Ureter (tissue), 1 donor: ENCODE measurements at regions not wholly inside any gene's neighbourhood (a gene's known extent, or its start where the extent isn't known, plus 50 kb on each side); places are given as distances from the start of the nearest gene placed in this dataset.
"Not testable (repeated sequence)": the region's sequence is repeated elsewhere in the genome, so short reads cannot be mapped to it uniquely, and the experiment has no call there.

Experiments
- DNase-seq: peaks from one replicate; pipeline ENCODE4 v3.0.0-alpha.2; 2020; ENCODE audit warnings: low spot score
- donor health status: DM: yes; HTN: yes; CAD: no.

- no peak for DNase-seq
These were observed 153.0 kb downstream of the ASB9 start for GRCh38 chrX:15116900-15117299.

- no peak for DNase-seq
These were observed 154.9 kb downstream of the ASB9 start for GRCh38 chrX:15114743-15115566.

GRCh38 chrX:15107367-15107988 is 162.4 kb downstream of the ASB9 start:
- no peak for DNase-seq

GRCh38 chrX:15098505-15098904 is 171.4 kb downstream of the ASB9 start:
- DNase-seq = no peak

- DNase-seq = no peak
These were observed 182.1 kb downstream of the ASB9 start for GRCh38 chrX:15087747-15088146.

GRCh38 chrX:15073313-15073712 is 196.6 kb downstream of the ASB9 start:
- DNase-seq = no peak

- no peak for DNase-seq
These were observed 197.0 kb downstream of the ASB9 start for GRCh38 chrX:15072880-15073279.

GRCh38 chrX:15072259-15072658 is 197.6 kb downstream of the ASB9 start:
- no peak for DNase-seq

- DNase-seq = no peak
These were observed 186.3 kb downstream of the MOSPD2 start for GRCh38 chrX:15059474-15059873.

GRCh38 chrX:15056044-15056443 is 182.8 kb downstream of the MOSPD2 start:
- DNase-seq = no peak

- no peak for DNase-seq
These were observed 182.1 kb downstream of the MOSPD2 start for GRCh38 chrX:15055146-15055930.

GRCh38 chrX:15050395-15050794 is 177.2 kb downstream of the MOSPD2 start:
- DNase-seq = no peak

- DNase-seq = no peak
These were observed 170.3 kb downstream of the MOSPD2 start for GRCh38 chrX:15043538-15043937.

GRCh38 chrX:15033917-15034316 is 160.7 kb downstream of the MOSPD2 start:
- DNase-seq = no peak

- DNase-seq = no peak
These were observed 144.3 kb downstream of the MOSPD2 start for GRCh38 chrX:15017491-15017890.

- DNase-seq = no peak
These were observed 142.8 kb downstream of the MOSPD2 start for GRCh38 chrX:15016051-15016450.

GRCh38 chrX:15014281-15014680 is 141.1 kb downstream of the MOSPD2 start:
- DNase-seq = no peak

GRCh38 chrX:15013461-15013860 is 140.2 kb downstream of the MOSPD2 start:
- no peak for DNase-seq

- no peak for DNase-seq
These were observed 124.0 kb downstream of the MOSPD2 start for GRCh38 chrX:14997271-14997670.

- not testable (repeated sequence) for DNase-seq
These were observed 111.2 kb downstream of the MOSPD2 start for GRCh38 chrX:14984425-14984824.
